ENCODE measurements at regions not wholly inside any gene's neighbourhood (a gene's known extent, or its start where the extent isn't known, plus 50 kb on each side); places are given as distances from the start of the nearest gene placed in this dataset.

GRCh38 chr4:138633580-138633904 lies 382.0 kb upstream of the NOCT start:
- TF ChIP-seq CTCF (optimal IDR thresholded peaks at IDR 0.05 in 1 of 3, IDR thresholded peaks at IDR 0.05 in 1 of 3, conservative IDR thresholded peaks at IDR 0.05 in 1 of 3; ENCODE audit: extremely low read depth in 1 of 3, insufficient read depth in 2 of 3, low read length in 3 of 3), result no peak
- TF ChIP-seq EZH2 (IDR thresholded peaks at IDR 0.05; ENCODE audit: low read length), result no peak
